SKM-1 (cell line): ENCODE measurements at regions not wholly inside any gene's neighbourhood (a gene's known extent, or its start where the extent isn't known, plus 50 kb on each side); places are given as distances from the start of the nearest gene placed in this dataset.

Experiments used
- DNase-seq: peaks from one replicate; lab custom pipeline; 2025; ENCODE audit not compliant: unreplicated experiment; lab: John Stamatoyannopoulos, UW

DNA sequence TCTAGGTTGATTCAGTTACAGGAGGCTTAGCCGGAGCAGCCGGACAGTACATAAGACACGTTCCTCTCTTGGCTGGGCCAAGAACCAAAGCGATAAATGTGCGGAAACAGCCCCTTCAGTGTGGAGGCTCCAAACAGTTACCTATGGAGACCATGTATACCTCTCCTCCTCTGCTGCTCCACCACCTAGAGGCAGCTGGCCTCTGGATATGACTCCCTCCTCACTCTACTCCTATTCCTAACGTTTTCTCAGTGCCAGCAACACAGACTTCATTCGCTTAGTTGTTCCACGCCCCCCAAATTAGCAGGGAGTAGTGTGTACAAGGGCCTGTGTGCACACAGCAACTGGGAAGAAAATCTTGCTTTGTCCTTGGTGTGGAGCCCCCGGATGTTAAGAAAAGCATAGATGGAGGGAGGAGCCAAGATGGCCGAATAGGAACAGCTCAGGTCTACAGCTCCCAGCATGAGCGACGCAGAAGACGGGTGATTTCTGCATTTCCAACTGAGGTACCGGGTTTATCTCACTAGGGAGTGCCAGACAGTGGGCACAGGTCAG lies 362.3 kb upstream of the KIRREL3 start:
- DNase-seq = no peak

DNA sequence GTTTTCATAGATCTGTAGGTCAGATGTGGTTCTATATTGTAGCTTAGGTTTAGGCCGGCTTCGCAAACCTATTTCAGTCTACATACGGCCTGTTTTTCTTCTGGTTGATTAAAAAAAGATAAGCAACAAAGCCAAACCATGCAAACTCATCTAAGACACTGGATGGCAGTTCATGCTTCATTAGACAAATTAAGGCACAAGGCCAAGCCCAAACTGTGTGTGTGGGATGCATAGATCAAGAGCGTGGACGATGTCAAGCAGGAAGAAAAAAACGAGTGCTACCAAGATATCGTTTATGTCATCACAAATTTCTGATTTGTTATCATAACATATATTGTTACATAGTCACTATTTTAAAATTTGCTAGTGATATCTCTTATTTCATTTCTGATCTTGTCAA lies 357.6 kb upstream of the KIRREL3 start:
- no peak for DNase-seq

DNA sequence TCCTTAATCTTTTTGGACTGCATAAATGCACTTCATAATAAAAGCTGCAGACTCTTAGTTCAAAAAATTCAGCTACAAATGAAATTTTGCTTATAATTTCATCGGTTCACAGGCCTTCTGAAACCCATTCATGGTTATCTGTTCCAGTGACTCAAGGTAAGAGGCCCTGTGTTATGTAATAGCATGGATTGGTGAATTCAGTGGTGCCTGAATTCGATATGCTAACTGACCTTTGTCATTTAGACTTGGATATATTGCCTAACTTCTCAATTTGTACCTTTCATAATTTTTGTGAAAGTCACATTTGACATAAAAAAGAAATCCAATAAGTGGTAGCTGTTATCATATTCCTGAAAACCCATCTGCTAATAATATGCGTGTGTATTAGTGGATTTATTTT lies 349.9 kb upstream of the KIRREL3 start:
- no peak for DNase-seq

DNA sequence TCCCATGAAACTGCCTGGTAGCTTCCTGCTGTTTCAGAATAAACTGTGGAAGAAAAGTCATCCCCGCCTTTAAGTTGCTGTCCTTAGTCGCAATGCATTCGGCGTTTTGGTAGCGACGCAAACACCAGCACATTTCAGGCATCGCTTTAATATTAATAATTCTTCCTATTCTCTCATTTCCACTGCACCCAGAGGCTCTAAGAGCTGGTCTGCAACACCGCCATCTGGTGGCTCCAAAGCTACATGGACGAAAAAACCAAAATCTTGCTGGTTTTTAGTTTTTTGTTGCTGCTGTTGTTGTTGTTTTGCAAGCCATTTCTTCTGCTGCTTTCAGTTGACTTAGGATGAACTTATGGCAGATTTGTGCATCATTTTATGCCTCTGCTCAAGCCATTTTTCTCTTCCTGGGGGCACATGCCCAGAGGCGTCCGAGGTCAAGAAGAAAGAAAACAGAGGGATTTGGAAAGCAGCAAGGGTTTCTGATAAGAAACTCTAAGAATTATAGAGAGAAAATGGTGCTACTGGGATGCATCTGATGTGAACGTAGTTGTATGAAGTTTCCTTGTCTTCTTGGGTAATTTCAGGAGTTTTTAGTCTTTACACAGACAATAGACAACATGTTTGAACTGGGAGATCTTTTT lies 345.4 kb upstream of the KIRREL3 start:
- no peak for DNase-seq

DNA sequence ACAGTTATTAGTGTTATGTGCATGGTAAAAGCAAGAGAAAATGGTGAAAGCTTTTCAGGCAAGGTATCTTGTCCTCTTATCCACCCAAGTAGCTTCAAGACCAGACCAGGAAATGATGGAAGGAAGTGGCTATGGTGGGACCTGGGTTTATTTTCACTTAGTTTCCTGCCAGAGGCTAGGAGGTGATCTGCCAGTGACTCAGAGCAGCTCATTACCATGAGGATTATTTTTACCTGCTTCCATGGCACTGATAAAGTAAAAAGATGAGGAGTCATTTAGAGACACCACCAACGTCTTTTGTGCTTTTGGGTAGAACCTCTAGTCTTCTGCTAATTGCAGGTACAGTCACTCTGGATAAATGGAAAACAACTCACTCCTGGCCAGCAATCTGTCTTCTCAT lies 339.9 kb upstream of the KIRREL3 start:
- no peak for DNase-seq

- DNase-seq = no peak
Observed at GRCh38 chr11:127339376-127339775, 338.8 kb upstream of the KIRREL3 start.

- no peak for DNase-seq
Observed at GRCh38 chr11:127338380-127339259, 338.1 kb upstream of the KIRREL3 start.

DNA sequence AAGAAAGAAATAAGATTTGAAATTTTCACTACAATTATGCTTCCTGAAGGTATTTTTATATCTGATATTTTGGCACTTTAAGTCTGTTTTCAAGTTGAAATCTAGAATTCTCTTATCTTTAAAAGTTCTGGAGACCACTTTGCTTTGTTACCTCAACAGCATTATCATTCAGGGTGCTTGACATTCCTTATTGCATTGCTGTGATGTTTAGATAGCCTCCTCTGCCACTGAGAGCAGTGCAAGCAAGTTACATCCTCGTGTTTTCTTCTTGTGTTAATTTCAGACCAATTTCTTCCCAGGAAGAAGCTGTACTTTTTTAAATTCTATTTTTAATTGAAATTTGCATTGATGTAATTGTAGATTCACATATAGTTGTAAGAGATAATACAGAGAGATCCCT lies 333.9 kb upstream of the KIRREL3 start:
- no peak for DNase-seq

DNA sequence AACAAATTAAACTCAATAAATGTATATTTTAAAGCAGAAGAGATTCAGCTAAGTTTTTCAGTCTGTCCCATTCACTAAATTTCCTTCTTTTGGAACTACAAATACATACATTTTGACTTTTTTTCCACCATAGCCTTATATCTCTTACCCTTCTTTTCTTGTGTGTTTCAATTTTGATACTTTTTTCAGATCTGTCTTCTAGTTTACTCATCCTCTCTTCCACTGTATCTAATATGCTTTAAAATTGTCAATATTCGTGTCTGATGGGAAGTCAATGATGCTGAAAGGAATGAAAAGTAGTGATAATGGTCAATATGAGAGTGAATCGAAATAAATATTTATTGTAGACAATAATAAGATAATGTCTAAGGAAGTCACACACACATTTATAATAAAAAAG lies 332.3 kb upstream of the KIRREL3 start:
- no peak for DNase-seq

- DNase-seq = no peak
Observed at GRCh38 chr11:127330044-127330443, 329.5 kb upstream of the KIRREL3 start.

GRCh38 chr11:127308291-127308690 lies 307.7 kb upstream of the KIRREL3 start:
- no peak for DNase-seq

DNA sequence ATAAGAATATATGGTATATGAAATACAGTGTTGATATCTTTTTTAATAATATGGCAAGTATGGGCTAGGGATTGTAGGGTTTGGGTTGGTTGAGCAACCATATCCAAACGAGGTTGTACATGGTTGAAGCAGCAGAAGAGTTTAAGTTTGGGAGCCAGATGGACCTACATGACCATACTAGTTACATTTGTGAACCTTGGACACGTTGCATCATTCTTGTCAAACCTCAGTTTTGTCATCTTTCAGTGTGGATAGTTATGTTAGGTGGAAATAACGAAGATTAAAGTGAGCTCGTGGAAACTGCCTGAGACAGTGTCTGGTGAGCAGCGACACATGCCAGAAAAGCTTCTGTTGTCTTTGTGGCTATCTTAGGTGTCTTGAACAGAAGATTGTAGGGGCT lies 307.1 kb upstream of the KIRREL3 start:
- DNase-seq = no peak

DNA sequence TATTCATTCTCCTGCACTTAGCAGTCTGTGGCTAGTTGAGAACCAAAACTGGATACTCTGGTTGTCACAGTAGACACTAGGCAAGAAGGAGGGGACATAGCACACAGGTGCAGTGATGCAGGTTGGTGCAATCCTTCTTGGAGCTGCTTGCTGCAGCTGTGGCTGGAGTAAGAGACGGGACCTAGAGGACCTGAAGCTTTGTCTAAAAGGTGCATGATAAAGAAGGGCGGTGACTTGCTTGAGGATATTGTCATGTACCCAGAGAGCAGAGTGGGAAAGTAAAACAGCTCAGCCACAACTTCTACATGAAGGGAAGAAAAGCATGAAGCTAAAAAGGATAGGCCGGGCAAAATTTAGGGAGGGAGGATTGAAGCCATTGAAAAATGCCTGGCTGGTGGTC lies 304.1 kb upstream of the KIRREL3 start:
- DNase-seq = no peak

GRCh38 chr11:127288926-127289325 lies 288.4 kb upstream of the KIRREL3 start:
- no peak for DNase-seq

DNA sequence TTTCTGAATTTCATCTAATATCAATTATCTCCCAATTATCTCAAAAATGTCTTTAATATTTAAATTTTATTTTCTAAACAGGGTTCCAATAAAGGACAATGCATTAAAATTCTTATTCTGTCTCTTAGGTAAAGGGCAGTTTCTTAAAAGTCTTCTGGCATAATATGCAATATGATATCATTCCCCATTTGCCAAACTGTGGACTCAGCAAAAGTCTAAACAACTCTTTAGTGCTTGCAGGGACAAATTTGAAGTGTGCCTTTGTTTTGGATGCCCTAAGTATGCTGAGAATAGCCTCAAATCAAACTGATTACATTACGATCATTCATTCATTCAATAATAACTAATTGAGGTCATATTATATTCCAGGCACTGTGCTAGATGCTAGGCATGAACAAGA lies 281.0 kb upstream of the KIRREL3 start:
- no peak for DNase-seq

GRCh38 chr11:127275774-127276173 lies 275.2 kb upstream of the KIRREL3 start:
- no peak for DNase-seq

GRCh38 chr11:127274328-127274676 lies 273.7 kb upstream of the KIRREL3 start:
- DNase-seq = no peak

DNA sequence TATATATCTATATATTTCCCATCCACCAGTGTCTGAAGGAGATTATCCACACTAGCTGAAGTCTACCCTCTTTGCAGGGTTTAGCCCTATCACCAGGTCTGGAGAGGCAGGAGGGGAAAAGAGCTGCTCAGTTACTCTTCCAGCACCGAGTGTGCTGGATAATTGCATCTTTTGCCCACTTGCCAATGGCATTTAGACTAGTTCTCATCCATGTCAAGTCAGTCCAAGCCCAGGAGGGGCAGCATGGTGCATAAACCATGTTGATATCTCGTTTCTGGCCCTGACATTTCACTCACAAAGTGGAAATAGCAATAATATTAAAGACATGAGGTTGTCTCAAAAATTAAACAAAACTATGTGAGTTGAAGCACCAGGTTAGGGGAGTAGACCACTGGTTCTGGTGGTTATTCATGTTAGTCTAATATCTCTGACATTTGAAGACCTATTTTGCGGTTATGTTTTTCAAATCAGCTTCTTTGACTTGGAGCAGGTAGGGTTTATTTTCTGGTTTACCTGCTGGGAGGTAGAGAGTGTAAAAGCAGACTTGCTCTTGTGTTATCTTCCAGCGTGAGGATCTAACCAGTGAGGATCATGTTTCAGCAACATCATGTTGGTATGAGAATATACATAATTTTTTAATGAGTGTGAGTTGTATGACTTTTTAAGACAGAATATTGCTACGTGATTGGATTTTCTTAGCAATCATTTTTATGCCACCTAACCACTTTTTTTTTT lies 273.2 kb upstream of the KIRREL3 start:
- DNase-seq = no peak

GRCh38 chr11:127270851-127271250 lies 270.3 kb upstream of the KIRREL3 start:
- no peak for DNase-seq

GRCh38 chr11:127269911-127270310 lies 269.3 kb upstream of the KIRREL3 start:
- DNase-seq = no peak

DNA sequence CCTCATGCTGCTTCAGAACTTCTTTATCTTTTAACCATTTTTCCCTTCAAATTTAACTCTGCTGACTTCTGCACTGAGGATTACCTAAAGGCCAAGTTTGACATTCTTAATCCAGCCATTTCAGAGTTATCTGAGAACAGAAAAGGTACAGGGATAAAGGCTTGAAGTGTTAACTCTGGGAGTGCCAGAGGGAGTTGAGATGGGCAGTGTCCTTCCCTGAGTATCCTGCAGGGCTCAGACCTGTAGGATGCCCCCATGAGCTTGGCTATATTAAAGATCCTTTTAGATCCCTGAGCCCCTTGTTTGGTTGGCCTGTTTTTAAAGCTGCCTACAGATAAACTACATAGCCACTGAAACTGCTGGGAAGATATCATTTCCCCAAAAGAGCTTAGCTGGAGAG lies 268.4 kb upstream of the KIRREL3 start:
- DNase-seq = no peak

- no peak for DNase-seq
Observed at GRCh38 chr11:127268521-127268920, 268.0 kb upstream of the KIRREL3 start.
